ENCODE measurements at regions not wholly inside any gene's neighbourhood (a gene's known extent, or its start where the extent isn't known, plus 50 kb on each side); places are given as distances from the start of the nearest gene placed in this dataset.

DNA sequence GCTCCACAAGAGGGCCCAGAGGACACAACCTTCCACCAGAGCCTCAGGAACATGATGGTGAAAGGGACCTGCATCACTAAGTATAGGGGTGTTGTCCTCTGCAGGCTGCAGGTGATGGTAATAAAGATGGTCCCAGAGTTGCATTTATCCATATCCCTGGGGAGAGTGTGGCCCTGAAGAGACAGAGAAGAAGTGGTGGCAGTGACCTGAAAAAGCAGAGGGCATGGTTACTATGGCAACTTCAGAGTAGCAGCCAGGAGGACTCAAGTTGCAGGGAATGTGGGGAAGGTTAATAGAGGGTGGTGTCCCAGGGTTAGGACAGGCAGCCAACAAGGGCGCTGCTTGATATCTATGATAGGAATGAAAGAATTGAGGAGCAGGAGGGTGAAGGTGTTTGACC, 57.1 kb downstream of the HLA-A start:
- Histone ChIP-seq H3K36me3 (ENCODE audit: control insufficient read depth, insufficient read depth, low read length) (no peaks in the 10 kb centered on the region), H3K4me1 (ENCODE audit: control insufficient read depth, insufficient read depth, low read length) (no peaks in the 10 kb centered on the region), H3K27me3 (ENCODE audit: control insufficient read depth, insufficient read depth, low read length) (no peaks in the 10 kb centered on the region), H3K27ac (ENCODE audit: low read length) (no peak overlapping the region), H3K4me3 (ENCODE audit: low read depth in 2 of 2, low read length in 2 of 2) (no peak overlapping the region), H3K9me3 (ENCODE audit: control insufficient read depth, insufficient read depth, low read depth, low read length) (no peaks in the 10 kb centered on the region)
- DNase-seq (ENCODE audit: low read depth, low spot score) (no peak), ATAC-seq (no peak)
- intact Hi-C loops (cut with micrococcal nuclease; ENCODE audit: unreplicated experiment): no loop called here
- BruUV-seq (replicated peaks): no TSS peak
- CTCF ChIA-PET: no interaction called here
- TF ChIP-seq, protein P1, sequence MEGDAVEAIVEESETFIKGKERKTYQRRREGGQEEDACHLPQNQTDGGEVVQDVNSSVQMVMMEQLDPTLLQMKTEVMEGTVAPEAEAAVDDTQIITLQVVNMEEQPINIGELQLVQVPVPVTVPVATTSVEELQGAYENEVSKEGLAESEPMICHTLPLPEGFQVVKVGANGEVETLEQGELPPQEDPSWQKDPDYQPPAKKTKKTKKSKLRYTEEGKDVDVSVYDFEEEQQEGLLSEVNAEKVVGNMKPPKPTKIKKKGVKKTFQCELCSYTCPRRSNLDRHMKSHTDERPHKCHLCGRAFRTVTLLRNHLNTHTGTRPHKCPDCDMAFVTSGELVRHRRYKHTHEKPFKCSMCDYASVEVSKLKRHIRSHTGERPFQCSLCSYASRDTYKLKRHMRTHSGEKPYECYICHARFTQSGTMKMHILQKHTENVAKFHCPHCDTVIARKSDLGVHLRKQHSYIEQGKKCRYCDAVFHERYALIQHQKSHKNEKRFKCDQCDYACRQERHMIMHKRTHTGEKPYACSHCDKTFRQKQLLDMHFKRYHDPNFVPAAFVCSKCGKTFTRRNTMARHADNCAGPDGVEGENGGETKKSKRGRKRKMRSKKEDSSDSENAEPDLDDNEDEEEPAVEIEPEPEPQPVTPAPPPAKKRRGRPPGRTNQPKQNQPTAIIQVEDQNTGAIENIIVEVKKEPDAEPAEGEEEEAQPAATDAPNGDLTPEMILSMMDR (IDR thresholded peaks at IDR 0.05): no peak
- TF ChIP-seq TCF7L2 (IDR thresholded peaks at IDR 0.05; ENCODE audit: low read depth, low read length): no peak
- TF ChIP-seq SIN3A (IDR thresholded peaks at IDR 0.05; ENCODE audit: borderline replicate concordance, insufficient read depth, low read depth, low read length): no peak
- TF ChIP-seq, protein P2, sequence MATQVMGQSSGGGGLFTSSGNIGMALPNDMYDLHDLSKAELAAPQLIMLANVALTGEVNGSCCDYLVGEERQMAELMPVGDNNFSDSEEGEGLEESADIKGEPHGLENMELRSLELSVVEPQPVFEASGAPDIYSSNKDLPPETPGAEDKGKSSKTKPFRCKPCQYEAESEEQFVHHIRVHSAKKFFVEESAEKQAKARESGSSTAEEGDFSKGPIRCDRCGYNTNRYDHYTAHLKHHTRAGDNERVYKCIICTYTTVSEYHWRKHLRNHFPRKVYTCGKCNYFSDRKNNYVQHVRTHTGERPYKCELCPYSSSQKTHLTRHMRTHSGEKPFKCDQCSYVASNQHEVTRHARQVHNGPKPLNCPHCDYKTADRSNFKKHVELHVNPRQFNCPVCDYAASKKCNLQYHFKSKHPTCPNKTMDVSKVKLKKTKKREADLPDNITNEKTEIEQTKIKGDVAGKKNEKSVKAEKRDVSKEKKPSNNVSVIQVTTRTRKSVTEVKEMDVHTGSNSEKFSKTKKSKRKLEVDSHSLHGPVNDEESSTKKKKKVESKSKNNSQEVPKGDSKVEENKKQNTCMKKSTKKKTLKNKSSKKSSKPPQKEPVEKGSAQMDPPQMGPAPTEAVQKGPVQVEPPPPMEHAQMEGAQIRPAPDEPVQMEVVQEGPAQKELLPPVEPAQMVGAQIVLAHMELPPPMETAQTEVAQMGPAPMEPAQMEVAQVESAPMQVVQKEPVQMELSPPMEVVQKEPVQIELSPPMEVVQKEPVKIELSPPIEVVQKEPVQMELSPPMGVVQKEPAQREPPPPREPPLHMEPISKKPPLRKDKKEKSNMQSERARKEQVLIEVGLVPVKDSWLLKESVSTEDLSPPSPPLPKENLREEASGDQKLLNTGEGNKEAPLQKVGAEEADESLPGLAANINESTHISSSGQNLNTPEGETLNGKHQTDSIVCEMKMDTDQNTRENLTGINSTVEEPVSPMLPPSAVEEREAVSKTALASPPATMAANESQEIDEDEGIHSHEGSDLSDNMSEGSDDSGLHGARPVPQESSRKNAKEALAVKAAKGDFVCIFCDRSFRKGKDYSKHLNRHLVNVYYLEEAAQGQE (IDR thresholded peaks at IDR 0.05; ENCODE audit: insufficient read depth in 1 of 2, low read depth in 2 of 2, low read length in 1 of 2): no peak
- no peak for TF ChIP-seq POLR2AphosphoS5 (IDR thresholded peaks at IDR 0.05; ENCODE audit: low read depth, low read length)
- POLR2A ChIA-PET: no interaction called here
- in situ Hi-C loops (cut with HindIII; ENCODE audit: low pct_unique_long_range_greater_than_20kb, low sequenced_read_pairs): no loop called here

DNA sequence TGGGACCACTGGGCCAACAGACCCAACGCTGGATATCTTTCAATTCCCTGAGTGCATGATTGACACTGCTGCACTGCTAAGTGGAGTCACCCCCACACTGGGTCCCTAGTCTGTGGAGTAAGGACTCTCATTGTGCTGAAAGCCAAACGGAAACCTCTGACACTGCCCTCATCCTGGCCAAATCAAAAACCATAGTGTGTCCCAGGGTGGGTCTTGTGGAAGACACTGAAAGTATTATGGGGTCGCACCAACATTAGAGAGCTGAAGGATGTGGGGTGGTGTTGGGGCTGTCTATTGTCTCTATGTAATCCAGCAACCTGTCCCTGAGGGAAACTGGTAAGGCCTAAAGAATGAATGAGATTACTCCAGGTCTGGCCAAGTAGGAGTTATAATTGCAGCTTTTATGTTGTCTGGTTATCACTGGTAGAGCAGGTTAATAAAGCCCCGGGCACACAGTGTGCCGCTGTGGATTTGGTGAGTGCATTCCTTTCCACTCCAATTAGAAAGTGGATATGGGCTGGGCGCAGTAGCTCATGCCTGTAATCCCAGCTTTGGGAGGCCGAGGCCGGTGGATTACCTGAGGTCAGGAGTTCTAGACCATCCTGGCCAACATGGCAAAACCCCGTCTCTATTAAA, 57.9 kb downstream of the HLA-A start:
- H3K36me3 ChIP-seq (ENCODE audit: control insufficient read depth, insufficient read depth, low read length): no peaks in the 10 kb centered on the region
- H3K4me3 ChIP-seq (ENCODE audit: low read depth in 2 of 2, low read length in 2 of 2): no peak overlapping the region
- in situ Hi-C loops (cut with HindIII; ENCODE audit: low pct_unique_long_range_greater_than_20kb, low sequenced_read_pairs): no loop called here
- no peak overlapping the region for H3K27ac ChIP-seq (ENCODE audit: low read length)
- TF ChIP-seq, protein P1 (IDR thresholded peaks at IDR 0.05): no peak
- TF ChIP-seq, protein P2 (IDR thresholded peaks at IDR 0.05; ENCODE audit: insufficient read depth in 1 of 2, low read depth in 2 of 2, low read length in 1 of 2): no peak
- TF ChIP-seq TCF7L2 (IDR thresholded peaks at IDR 0.05; ENCODE audit: low read depth, low read length) (no peak), SIN3A (IDR thresholded peaks at IDR 0.05; ENCODE audit: borderline replicate concordance, insufficient read depth, low read depth, low read length) (no peak), POLR2AphosphoS5 (IDR thresholded peaks at IDR 0.05; ENCODE audit: low read depth, low read length) (no peak)
- ChIA-PET CTCF (no interaction called here), POLR2A (no interaction called here)
- no TSS peak for BruUV-seq (replicated peaks)
- ATAC-seq (no peak), DNase-seq (ENCODE audit: low read depth, low spot score) (no peak)
- no peaks in the 10 kb centered on the region for H3K4me1 ChIP-seq (ENCODE audit: control insufficient read depth, insufficient read depth, low read length)
- peaks cover under 1% of the 10 kb centered on the region; the same call in 1 of the 2 replicates for H3K27me3 ChIP-seq (ENCODE audit: control insufficient read depth, insufficient read depth, low read length)
- H3K9me3 ChIP-seq (ENCODE audit: control insufficient read depth, insufficient read depth, low read depth, low read length): no peaks in the 10 kb centered on the region
- intact Hi-C loops (cut with micrococcal nuclease; ENCODE audit: unreplicated experiment): loop anchor here (10.0 kb wide), 1 partner anchor 265 kb away; no protein-coding TSS in a partner anchor
